Neural crest cell (in vitro differentiated cells): ENCODE measurements at regions not wholly inside any gene's neighbourhood (a gene's known extent, or its start where the extent isn't known, plus 50 kb on each side); places are given as distances from the start of the nearest gene placed in this dataset.

Source experiments
- DNase-seq: peaks from one replicate; pipeline ENCODE4 v3.0.0; 2021; ENCODE audit warnings: low read depth, mixed read lengths, low spot score
- H3K27ac Mint-ChIP-seq: one replicate; pipeline ENCODE4 v1.8.0; 2021; ENCODE audit warnings: mild to moderate bottlenecking, mixed read lengths; ENCODE audit not compliant: unreplicated experiment
- H3K27me3 Mint-ChIP-seq: 2 replicates; pipeline ENCODE4 v1.8.0; 2021; ENCODE audit warnings: low read depth, mild to moderate bottlenecking, mixed read lengths
- H3K36me3 Mint-ChIP-seq: 2 replicates; pipeline ENCODE4 v1.8.0; 2021; ENCODE audit warnings: low read depth, mild to moderate bottlenecking, mixed read lengths
- H3K4me1 Mint-ChIP-seq: 2 replicates; pipeline ENCODE4 v1.8.0; 2021; ENCODE audit warnings: mixed read lengths
- H3K4me3 Mint-ChIP-seq: one replicate; pipeline ENCODE4 v1.8.0; 2021; ENCODE audit warnings: mild to moderate bottlenecking, mixed read lengths
- H3K9me3 Mint-ChIP-seq: 2 replicates; pipeline ENCODE4 v1.8.0; 2021; ENCODE audit warnings: mixed read lengths
- TF ChIP-seq, protein P1 (sequence below): fragments of 200-600 bp; sonication (generic); conservative IDR thresholded peaks from 2 replicates; pipeline ENCODE4 v1.5.0; 2021; ENCODE audit warnings: antibody characterized with exemption, mild to moderate bottlenecking

DNA sequence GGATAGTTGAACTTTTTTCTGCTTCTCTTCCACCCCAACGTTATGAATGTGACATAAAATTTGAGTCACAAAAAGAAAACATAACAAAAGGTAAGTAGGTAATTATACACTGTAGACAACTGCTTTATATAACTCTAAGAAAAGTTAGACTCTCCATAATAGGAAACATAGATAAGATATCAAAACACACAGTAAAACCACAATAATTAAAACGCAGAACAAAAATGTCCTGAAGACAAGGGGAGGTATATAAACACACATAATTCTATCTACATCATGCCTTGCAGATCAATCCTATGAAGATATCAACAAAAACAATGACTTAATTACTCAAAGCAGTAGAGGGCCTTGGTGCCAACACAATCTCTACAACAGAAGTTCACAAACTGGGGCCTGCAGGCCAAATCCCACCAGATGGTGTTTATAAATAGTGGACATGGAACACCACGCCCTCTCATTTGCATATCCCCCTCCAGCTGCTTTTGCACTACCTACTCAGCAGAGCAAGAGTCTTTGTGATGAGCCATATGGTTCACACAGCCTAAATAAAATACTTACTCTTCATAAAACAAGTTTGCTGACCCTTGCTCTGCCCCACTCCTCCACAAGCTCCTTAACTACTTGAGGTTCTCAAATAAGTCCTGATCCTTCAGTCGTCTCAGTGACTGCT lies 254.7 kb downstream of the KLF12 start:
- TF ChIP-seq, protein P1, sequence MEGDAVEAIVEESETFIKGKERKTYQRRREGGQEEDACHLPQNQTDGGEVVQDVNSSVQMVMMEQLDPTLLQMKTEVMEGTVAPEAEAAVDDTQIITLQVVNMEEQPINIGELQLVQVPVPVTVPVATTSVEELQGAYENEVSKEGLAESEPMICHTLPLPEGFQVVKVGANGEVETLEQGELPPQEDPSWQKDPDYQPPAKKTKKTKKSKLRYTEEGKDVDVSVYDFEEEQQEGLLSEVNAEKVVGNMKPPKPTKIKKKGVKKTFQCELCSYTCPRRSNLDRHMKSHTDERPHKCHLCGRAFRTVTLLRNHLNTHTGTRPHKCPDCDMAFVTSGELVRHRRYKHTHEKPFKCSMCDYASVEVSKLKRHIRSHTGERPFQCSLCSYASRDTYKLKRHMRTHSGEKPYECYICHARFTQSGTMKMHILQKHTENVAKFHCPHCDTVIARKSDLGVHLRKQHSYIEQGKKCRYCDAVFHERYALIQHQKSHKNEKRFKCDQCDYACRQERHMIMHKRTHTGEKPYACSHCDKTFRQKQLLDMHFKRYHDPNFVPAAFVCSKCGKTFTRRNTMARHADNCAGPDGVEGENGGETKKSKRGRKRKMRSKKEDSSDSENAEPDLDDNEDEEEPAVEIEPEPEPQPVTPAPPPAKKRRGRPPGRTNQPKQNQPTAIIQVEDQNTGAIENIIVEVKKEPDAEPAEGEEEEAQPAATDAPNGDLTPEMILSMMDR, result no peak
- H3K4me1 Mint-ChIP-seq, result peaks cover 5% of the 10 kb centered on the region
- no peak for DNase-seq
- H3K36me3 Mint-ChIP-seq, result peaks cover 12% of the 10 kb centered on the region
- no peak overlapping the region for H3K27ac Mint-ChIP-seq
- no peaks in the 10 kb centered on the region for H3K9me3 Mint-ChIP-seq
- no peaks in the 10 kb centered on the region for H3K27me3 Mint-ChIP-seq
- H3K4me3 Mint-ChIP-seq, result no peak overlapping the region

DNA sequence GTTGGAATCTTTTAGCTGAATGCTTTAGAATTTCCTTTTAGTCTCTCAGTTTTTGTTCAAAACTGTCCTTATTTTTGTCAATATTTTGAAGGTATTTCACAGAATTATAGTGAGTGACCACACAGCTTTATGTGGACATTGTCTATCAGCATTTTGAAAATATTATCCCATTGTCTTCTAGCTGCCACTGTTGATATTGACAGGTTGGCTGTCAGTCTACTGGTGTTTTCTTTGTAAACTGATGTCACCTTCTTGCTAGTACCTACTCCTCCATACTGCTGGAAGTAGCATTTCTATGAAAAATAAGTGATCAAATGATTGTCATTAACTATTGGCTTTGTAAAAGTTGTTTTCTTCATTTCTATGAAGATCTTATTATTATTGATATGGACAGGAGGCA lies 256.8 kb downstream of the KLF12 start:
- H3K9me3 Mint-ChIP-seq, result no peaks in the 10 kb centered on the region
- no peak overlapping the region for H3K4me3 Mint-ChIP-seq
- DNase-seq, result no peak
- TF ChIP-seq, protein P1, result no peak
- no peak overlapping the region for H3K27ac Mint-ChIP-seq
- peaks cover 5% of the 10 kb centered on the region for H3K4me1 Mint-ChIP-seq
- H3K27me3 Mint-ChIP-seq, result no peaks in the 10 kb centered on the region
- peaks cover 12% of the 10 kb centered on the region for H3K36me3 Mint-ChIP-seq

DNA sequence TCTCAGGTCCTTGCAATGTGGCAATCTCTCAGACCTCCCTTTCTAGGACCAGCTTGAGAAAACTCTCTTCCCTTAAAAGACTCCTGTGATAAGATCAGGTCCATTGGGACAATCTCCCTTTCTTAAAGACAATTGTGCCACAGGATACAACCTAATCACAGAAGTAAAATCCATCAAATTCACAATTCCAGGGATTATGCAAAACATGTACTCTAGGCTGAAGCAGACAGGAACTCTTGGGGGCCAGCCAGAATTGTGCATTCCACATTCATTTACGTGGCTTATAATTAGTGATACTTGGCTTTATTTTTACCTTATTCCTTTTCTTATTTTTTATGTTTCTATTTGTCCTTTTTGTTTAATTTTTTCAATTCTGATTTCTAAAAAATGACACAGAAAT lies 257.9 kb downstream of the KLF12 start:
- Mint-ChIP-seq H3K27ac (no peak overlapping the region), H3K9me3 (no peaks in the 10 kb centered on the region), H3K36me3 (peaks cover 12% of the 10 kb centered on the region), H3K4me1 (peaks cover 8% of the 10 kb centered on the region), H3K27me3 (no peaks in the 10 kb centered on the region), H3K4me3 (no peak overlapping the region)
- TF ChIP-seq, protein P1, result no peak
- DNase-seq, result no peak

DNA sequence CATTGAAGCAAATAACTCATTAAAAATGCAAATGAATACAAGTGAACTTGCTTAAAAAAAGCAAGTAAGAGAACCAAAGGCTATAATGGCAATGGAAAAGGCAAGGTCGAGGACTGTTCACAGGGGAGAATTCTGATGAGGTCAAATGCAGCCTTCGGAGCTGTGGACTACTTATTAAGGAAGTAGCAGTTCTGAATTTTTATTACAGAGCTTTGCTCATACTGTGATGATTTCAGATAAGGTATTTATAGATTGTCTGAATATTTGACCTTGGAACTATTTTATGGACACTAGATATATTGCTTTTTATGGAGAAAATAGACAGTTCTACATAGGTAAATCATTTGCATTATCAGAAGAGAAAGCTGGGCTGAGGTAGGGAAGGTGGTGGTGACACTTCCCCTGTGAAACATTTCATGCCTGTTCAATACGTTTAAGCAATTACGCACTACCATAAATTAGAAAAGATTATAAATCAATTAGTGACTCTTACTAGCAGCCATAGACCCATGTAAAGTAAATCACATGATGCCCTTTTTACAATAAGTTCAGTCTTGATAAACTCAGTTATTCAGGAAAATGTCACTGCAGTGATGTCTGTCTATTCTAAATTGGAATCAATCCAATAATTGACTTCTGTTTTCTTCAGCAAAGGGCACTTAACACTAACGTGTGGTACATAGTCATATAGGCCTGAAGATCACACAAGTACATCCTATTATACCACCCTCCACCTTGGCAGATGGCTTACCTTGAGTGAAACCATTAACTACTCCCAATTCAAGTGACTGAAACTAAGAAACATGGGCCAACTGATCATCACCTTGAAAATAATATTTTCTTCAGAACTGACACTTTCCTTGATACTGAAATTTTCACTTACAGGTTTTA lies 260.0 kb downstream of the KLF12 start:
- Mint-ChIP-seq H3K27me3 (no peaks in the 10 kb centered on the region), H3K4me3 (no peak overlapping the region), H3K27ac (no peak overlapping the region), H3K9me3 (no peaks in the 10 kb centered on the region), H3K4me1 (peaks cover 3% of the 10 kb centered on the region), H3K36me3 (peaks cover 6% of the 10 kb centered on the region)
- TF ChIP-seq, protein P1, result no peak
- no peak for DNase-seq

DNA sequence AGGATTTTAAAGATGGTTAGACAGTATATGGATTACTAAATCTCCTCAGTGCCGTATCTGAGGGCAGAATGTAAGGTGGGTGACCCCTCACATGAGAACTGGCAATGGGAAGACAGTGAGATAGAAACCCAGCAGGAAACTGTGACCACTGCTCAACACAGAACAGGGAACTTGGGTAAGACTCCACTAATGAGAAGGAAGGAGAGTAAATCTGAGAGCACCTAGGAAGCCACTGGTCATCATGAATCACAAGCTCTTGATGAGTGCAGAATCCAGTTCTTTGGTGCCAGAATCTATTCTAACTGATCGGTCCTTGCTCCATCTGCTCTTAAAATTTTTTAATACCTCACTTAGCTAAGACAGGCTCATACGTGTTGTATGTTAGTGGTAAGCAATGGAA lies 261.8 kb downstream of the KLF12 start:
- Mint-ChIP-seq H3K4me3 (no peak overlapping the region), H3K27me3 (no peaks in the 10 kb centered on the region), H3K36me3 (no peaks in the 10 kb centered on the region), H3K4me1 (peaks cover 3% of the 10 kb centered on the region), H3K9me3 (no peaks in the 10 kb centered on the region), H3K27ac (no peak overlapping the region)
- TF ChIP-seq, protein P1, result no peak
- no peak for DNase-seq
